ENCODE measurements at regions not wholly inside any gene's neighbourhood (a gene's known extent, or its start where the extent isn't known, plus 50 kb on each side); places are given as distances from the start of the nearest gene placed in this dataset.
"Not testable (repeated sequence)": the region's sequence is repeated elsewhere in the genome, so short reads cannot be mapped to it uniquely, and the experiment has no call there.

- no CpG with 5 or more reads among the region's 4 CpGs for WGBS (ENCODE audit: insufficient coverage, insufficient read length)
- no peak for DNase-seq (ENCODE audit: low read depth, low spot score)
Measured at GRCh38 chr2:44063033-44063432, 67.2 kb upstream of the LRPPRC start.

GRCh38 chr2:44064281-44064680, 68.5 kb upstream of the LRPPRC start:
- H3K27ac ChIP-seq (ENCODE audit: low read length); H3K27me3 ChIP-seq (ENCODE audit: control insufficient read depth, insufficient read depth, low read length); H3K9me3 ChIP-seq (ENCODE audit: control insufficient read depth, insufficient read depth, low read length); H3K36me3 ChIP-seq (ENCODE audit: control insufficient read depth, insufficient read depth, low read length); H3K4me3 ChIP-seq (ENCODE audit: low read length); H3K4me1 ChIP-seq (ENCODE audit: control insufficient read depth, insufficient read depth, low read length); DNase-seq (ENCODE audit: low read depth, low spot score): not testable (repeated sequence)
- no CpG with 5 or more reads among the region's 6 CpGs for WGBS (ENCODE audit: insufficient coverage, insufficient read length)

More at GRCh38 chr2:44063033-44063432, 67.2 kb upstream of the LRPPRC start:
- Histone ChIP-seq H3K36me3 (ENCODE audit: control insufficient read depth, insufficient read depth, low read length) (no peaks in the 10 kb centered on the region), H3K9me3 (ENCODE audit: control insufficient read depth, insufficient read depth, low read length) (peaks cover 2% of the 10 kb centered on the region; the same call in 1 of the 2 replicates), H3K27me3 (ENCODE audit: control insufficient read depth, insufficient read depth, low read length) (no peaks in the 10 kb centered on the region), H3K4me3 (ENCODE audit: low read length) (no peak overlapping the region), H3K4me1 (ENCODE audit: control insufficient read depth, insufficient read depth, low read length) (no peaks in the 10 kb centered on the region), H3K27ac (ENCODE audit: low read length) (no peak overlapping the region)

GRCh38 chr2:44067012-44067790, 71.4 kb upstream of the LRPPRC start:
- H3K4me3 ChIP-seq (ENCODE audit: low read length); H3K36me3 ChIP-seq (ENCODE audit: control insufficient read depth, insufficient read depth, low read length); DNase-seq (ENCODE audit: low read depth, low spot score); H3K4me1 ChIP-seq (ENCODE audit: control insufficient read depth, insufficient read depth, low read length); H3K9me3 ChIP-seq (ENCODE audit: control insufficient read depth, insufficient read depth, low read length); H3K27ac ChIP-seq (ENCODE audit: low read length); H3K27me3 ChIP-seq (ENCODE audit: control insufficient read depth, insufficient read depth, low read length): not testable (repeated sequence)
- no CpG with 5 or more reads among the region's 57 CpGs for WGBS (ENCODE audit: insufficient coverage, insufficient read length)

GRCh38 chr2:44067791-44068181, 72.0 kb upstream of the LRPPRC start:
- H3K9me3 ChIP-seq (ENCODE audit: control insufficient read depth, insufficient read depth, low read length); H3K4me3 ChIP-seq (ENCODE audit: low read length): not testable (repeated sequence)

GRCh38 chr2:44071454-44072046, 75.8 kb upstream of the LRPPRC start:
- Histone ChIP-seq H3K27ac (ENCODE audit: low read length) (no peak overlapping the region), H3K4me1 (ENCODE audit: control insufficient read depth, insufficient read depth, low read length) (no peaks in the 10 kb centered on the region), H3K9me3 (ENCODE audit: control insufficient read depth, insufficient read depth, low read length) (no peaks in the 10 kb centered on the region), H3K4me3 (ENCODE audit: low read length) (no peak overlapping the region), H3K36me3 (ENCODE audit: control insufficient read depth, insufficient read depth, low read length) (no peaks in the 10 kb centered on the region), H3K27me3 (ENCODE audit: control insufficient read depth, insufficient read depth, low read length) (no peaks in the 10 kb centered on the region)
- no CpG with 5 or more reads among the region's 2 CpGs for WGBS (ENCODE audit: insufficient coverage, insufficient read length)
- no peak for DNase-seq (ENCODE audit: low read depth, low spot score)

More at GRCh38 chr2:44067791-44068181, 72.0 kb upstream of the LRPPRC start:
- WGBS (ENCODE audit: insufficient coverage, insufficient read length) = no CpG with 5 or more reads among the region's 22 CpGs
- H3K27me3 ChIP-seq (ENCODE audit: control insufficient read depth, insufficient read depth, low read length); H3K4me1 ChIP-seq (ENCODE audit: control insufficient read depth, insufficient read depth, low read length); DNase-seq (ENCODE audit: low read depth, low spot score); H3K36me3 ChIP-seq (ENCODE audit: control insufficient read depth, insufficient read depth, low read length); H3K27ac ChIP-seq (ENCODE audit: low read length): not testable (repeated sequence)

- H3K36me3 ChIP-seq (ENCODE audit: control insufficient read depth, insufficient read depth, low read length); H3K4me1 ChIP-seq (ENCODE audit: control insufficient read depth, insufficient read depth, low read length); H3K9me3 ChIP-seq (ENCODE audit: control insufficient read depth, insufficient read depth, low read length); H3K27me3 ChIP-seq (ENCODE audit: control insufficient read depth, insufficient read depth, low read length); DNase-seq (ENCODE audit: low read depth, low spot score); H3K4me3 ChIP-seq (ENCODE audit: low read length); H3K27ac ChIP-seq (ENCODE audit: low read length): not testable (repeated sequence)
- WGBS (ENCODE audit: insufficient coverage, insufficient read length) = no CpG with 5 or more reads among the region's 3 CpGs
Measured at GRCh38 chr2:44073667-44074066, 77.9 kb upstream of the LRPPRC start.

- H3K9me3 ChIP-seq (ENCODE audit: control insufficient read depth, insufficient read depth, low read length); H3K4me3 ChIP-seq (ENCODE audit: low read length); H3K36me3 ChIP-seq (ENCODE audit: control insufficient read depth, insufficient read depth, low read length); H3K27me3 ChIP-seq (ENCODE audit: control insufficient read depth, insufficient read depth, low read length); H3K27ac ChIP-seq (ENCODE audit: low read length); H3K4me1 ChIP-seq (ENCODE audit: control insufficient read depth, insufficient read depth, low read length); DNase-seq (ENCODE audit: low read depth, low spot score): not testable (repeated sequence)
- WGBS (ENCODE audit: insufficient coverage, insufficient read length) = no CpG with 5 or more reads among the region's 10 CpGs
Measured at GRCh38 chr2:44074795-44075194, 79.0 kb upstream of the LRPPRC start.

GRCh38 chr2:44075541-44075940, 79.8 kb upstream of the LRPPRC start:
- H3K27me3 ChIP-seq (ENCODE audit: control insufficient read depth, insufficient read depth, low read length) = no peaks in the 10 kb centered on the region
- no peak overlapping the region for H3K4me3 ChIP-seq (ENCODE audit: low read length)
- H3K36me3 ChIP-seq (ENCODE audit: control insufficient read depth, insufficient read depth, low read length) = no peaks in the 10 kb centered on the region
- WGBS (ENCODE audit: insufficient coverage, insufficient read length) = no CpG with 5 or more reads among the region's 6 CpGs
- no peak overlapping the region for H3K27ac ChIP-seq (ENCODE audit: low read length)
- H3K4me1 ChIP-seq (ENCODE audit: control insufficient read depth, insufficient read depth, low read length) = no peaks in the 10 kb centered on the region
- DNase-seq (ENCODE audit: low read depth, low spot score) = no peak
- no peaks in the 10 kb centered on the region; the same call in 1 of the 2 replicates for H3K9me3 ChIP-seq (ENCODE audit: control insufficient read depth, insufficient read depth, low read length)

- Histone ChIP-seq H3K27ac (ENCODE audit: low read length) (no peak overlapping the region), H3K4me1 (ENCODE audit: control insufficient read depth, insufficient read depth, low read length) (no peaks in the 10 kb centered on the region), H3K9me3 (ENCODE audit: control insufficient read depth, insufficient read depth, low read length) (no peaks in the 10 kb centered on the region; the same call in 1 of the 2 replicates), H3K27me3 (ENCODE audit: control insufficient read depth, insufficient read depth, low read length) (no peaks in the 10 kb centered on the region), H3K36me3 (ENCODE audit: control insufficient read depth, insufficient read depth, low read length) (no peaks in the 10 kb centered on the region), H3K4me3 (ENCODE audit: low read length) (no peak overlapping the region)
- no CpG with 5 or more reads among the region's 4 CpGs for WGBS (ENCODE audit: insufficient coverage, insufficient read length)
- DNase-seq (ENCODE audit: low read depth, low spot score) = no peak
Measured at GRCh38 chr2:44077942-44078511, 82.2 kb upstream of the LRPPRC start.

- Histone ChIP-seq H3K4me3 (ENCODE audit: low read length) (no peak overlapping the region), H3K27ac (ENCODE audit: low read length) (no peak overlapping the region), H3K4me1 (ENCODE audit: control insufficient read depth, insufficient read depth, low read length) (no peaks in the 10 kb centered on the region), H3K36me3 (ENCODE audit: control insufficient read depth, insufficient read depth, low read length) (no peaks in the 10 kb centered on the region), H3K9me3 (ENCODE audit: control insufficient read depth, insufficient read depth, low read length) (no peaks in the 10 kb centered on the region; the same call in 1 of the 2 replicates), H3K27me3 (ENCODE audit: control insufficient read depth, insufficient read depth, low read length) (no peaks in the 10 kb centered on the region)
- WGBS (ENCODE audit: insufficient coverage, insufficient read length) = no CpG with 5 or more reads among the region's 3 CpGs
- no peak for DNase-seq (ENCODE audit: low read depth, low spot score)
Measured at GRCh38 chr2:44079686-44080085, 83.9 kb upstream of the LRPPRC start.
